Panc1 (cell line): ENCODE measurements at regions not wholly inside any gene's neighbourhood (a gene's known extent, or its start where the extent isn't known, plus 50 kb on each side); places are given as distances from the start of the nearest gene placed in this dataset.

Experiments used
- ATAC-seq: fragments of 200-7000 bp; cut with Tn5 transposase; 2 replicates; pipeline ENCODE4 v1.9.1; 2020; ENCODE audit warnings: mild to moderate bottlenecking, moderate library complexity
- BruUV-seq: library from RNA; stranded (reverse); fragments of 400-500 nt; replicated peaks from 2 replicates; lab custom pipeline; 2021; lab: Mats Ljungman, UMichigan
- CTCF ChIA-PET: fragments of 300-600 bp; sonication (Branson Sonifier 250); formaldehyde crosslinking; loops from one replicate; lab custom pipeline; 2022; ENCODE audit warnings: antibody characterized with exemption; lab: Charles Lee
- POLR2A ChIA-PET: fragments of 300-600 bp; sonication (Branson Sonifier 250); formaldehyde crosslinking; loops from one replicate; lab custom pipeline; 2022; ENCODE audit warnings: antibody characterized with exemption; lab: Charles Lee
- DNase-seq: peaks from one replicate; pipeline ENCODE4 v3.0.0-alpha.2; 2010; ENCODE audit warnings: low read depth, low spot score
- H3K27ac ChIP-seq: 2 replicates; pipeline ENCODE4 v1.5.1; 2011; ENCODE audit warnings: mild to moderate bottlenecking, low read length, inconsistent platforms
- H3K27me3 ChIP-seq: fragments of 200-500 bp; sonication (Bioruptor generic); 2 replicates; pipeline ENCODE4 v1.6.0; 2014; ENCODE audit warnings: low read length, inconsistent platforms; ENCODE audit not compliant: control insufficient read depth, insufficient read depth
- H3K36me3 ChIP-seq: fragments of 200-500 bp; sonication (Bioruptor generic); 2 replicates; pipeline ENCODE4 v1.5.1; 2014; ENCODE audit warnings: inconsistent platforms, mild to moderate bottlenecking, low read length, moderate library complexity; ENCODE audit not compliant: control insufficient read depth, insufficient read depth
- H3K4me1 ChIP-seq: 2 replicates; pipeline ENCODE4 v1.5.1; 2011; ENCODE audit warnings: inconsistent platforms, mild to moderate bottlenecking, low read length, moderate library complexity; ENCODE audit not compliant: control insufficient read depth, insufficient read depth
- H3K4me3 ChIP-seq, 2 experiments: 2 replicates each; pipeline ENCODE4 v1.5.1; 2011 to 2012; ENCODE audit warnings: low read depth in 2 of 2, low read length in 2 of 2, mild to moderate bottlenecking in 2 of 2, inconsistent platforms in 1 of 2, moderate library complexity in 1 of 2
- H3K9me3 ChIP-seq: fragments of 200-500 bp; sonication (Bioruptor generic); 2 replicates; pipeline ENCODE4 v1.5.1; 2014; ENCODE audit warnings: low read depth, mild to moderate bottlenecking, inconsistent platforms, low read length, moderate library complexity; ENCODE audit not compliant: control insufficient read depth, insufficient read depth
- CTCF ChIP-seq: fragments of 450-650 bp; IDR thresholded peaks from 2 replicates; pipeline ENCODE4 v1.5.1; 2017; ENCODE audit warnings: mild to moderate bottlenecking
- POLR2AphosphoS5 ChIP-seq: IDR thresholded peaks from 2 replicates; pipeline ENCODE4 v1.6.1; 2012; ENCODE audit warnings: mild to moderate bottlenecking, low read depth, low read length, moderate library complexity
- REST ChIP-seq, 2 experiments: IDR thresholded peaks; 2 replicates each; pipeline ENCODE4 v1.6.1; 2011 to 2012; ENCODE audit warnings: low read depth in 2 of 2, control low read depth in 1 of 2, low read length in 1 of 2, mild to moderate bottlenecking in 1 of 2, moderate library complexity in 1 of 2; ENCODE audit not compliant: insufficient read depth in 1 of 2
- SIN3A ChIP-seq: IDR thresholded peaks from 2 replicates; pipeline ENCODE4 v1.6.1; 2012; ENCODE audit warnings: low read depth, mild to moderate bottlenecking, low read length, moderate library complexity, borderline replicate concordance; ENCODE audit not compliant: insufficient read depth
- TCF7L2 ChIP-seq: IDR thresholded peaks from 2 replicates; pipeline ENCODE4 v1.6.1; 2011; ENCODE audit warnings: mild to moderate bottlenecking, low read depth, low read length, inconsistent platforms
- in situ Hi-C: cut with HindIII; loops from 2 replicates; pipeline ENCODE4 v1.10.0; 2016; ENCODE audit warnings: low sequenced_read_pairs, low pct_unique_long_range_greater_than_20kb
- intact Hi-C: fragments of 100-400 bp; cut with micrococcal nuclease; formaldehyde crosslinking; loops from one replicate; pipeline ENCODE4 v1.10.0; 2022; ENCODE audit not compliant: unreplicated experiment

- in situ Hi-C loops = no loop called here
- ATAC-seq (no peak), DNase-seq (no peak)
- H3K27ac ChIP-seq = no peak overlapping the region
- no peak for TF ChIP-seq REST (IDR thresholded peaks at IDR 0.05; ENCODE audit: insufficient read depth in 1 of 2, low read depth in 2 of 2, low read length in 1 of 2)
- TF ChIP-seq TCF7L2 = no peak
- no peak for TF ChIP-seq SIN3A
- no peak for TF ChIP-seq POLR2AphosphoS5
- TF ChIP-seq CTCF = no peak
- no peaks in the 10 kb centered on the region for H3K36me3 ChIP-seq
- ChIA-PET POLR2A (no interaction called here), CTCF (no interaction called here)
- no peaks in the 10 kb centered on the region for H3K4me1 ChIP-seq
- no peaks in the 10 kb centered on the region for H3K27me3 ChIP-seq
- intact Hi-C loops = no loop called here
- no TSS peak for BruUV-seq
- H3K4me3 ChIP-seq = no peak overlapping the region
- no peaks in the 10 kb centered on the region; the same call in 1 of the 2 replicates for H3K9me3 ChIP-seq
Observed at GRCh38 chr6:141167945-141168344, 964.8 kb upstream of the GJE1 start.

GRCh38 chr6:141165002-141165665 lies 967.6 kb upstream of the GJE1 start:
- BruUV-seq = no TSS peak
- Histone ChIP-seq H3K9me3 (no peaks in the 10 kb centered on the region; the same call in 1 of the 2 replicates), H3K27me3 (no peaks in the 10 kb centered on the region), H3K4me3 (no peak overlapping the region), H3K27ac (no peak overlapping the region), H3K4me1 (no peaks in the 10 kb centered on the region), H3K36me3 (no peaks in the 10 kb centered on the region)
- TF ChIP-seq POLR2AphosphoS5 (no peak), SIN3A (no peak), CTCF (no peak), REST (IDR thresholded peaks at IDR 0.05; ENCODE audit: insufficient read depth in 1 of 2, low read depth in 2 of 2, low read length in 1 of 2) (no peak), TCF7L2 (no peak)
- ChIA-PET CTCF (no interaction called here), POLR2A (no interaction called here)
- ATAC-seq (no peak), DNase-seq (no peak)
- in situ Hi-C loops = no loop called here
- intact Hi-C loops = no loop called here
